Muscle of leg (tissue), 3 donors: ENCODE measurements at regions not wholly inside any gene's neighbourhood (a gene's known extent, or its start where the extent isn't known, plus 50 kb on each side); places are given as distances from the start of the nearest gene placed in this dataset.

Experiments
- DNase-seq: peaks from one replicate; pipeline ENCODE4 v3.0.0; 2013
- H3K27ac ChIP-seq: one replicate; pipeline ENCODE4 v1.5.1; 2013; ENCODE audit warnings: mild to moderate bottlenecking, low read length, control low read depth
- H3K27me3 ChIP-seq: one replicate; pipeline ENCODE4 v1.6.1; 2013; ENCODE audit warnings: low read length; ENCODE audit not compliant: control insufficient read depth, insufficient read depth
- H3K36me3 ChIP-seq: one replicate; pipeline ENCODE4 v1.6.1; 2013; ENCODE audit warnings: low read length; ENCODE audit not compliant: control insufficient read depth, insufficient read depth
- H3K4me1 ChIP-seq: one replicate; pipeline ENCODE4 v1.6.1; 2013; ENCODE audit warnings: low read length; ENCODE audit not compliant: control insufficient read depth, insufficient read depth
- H3K4me3 ChIP-seq: one replicate; pipeline ENCODE4 v1.5.1; 2013; ENCODE audit warnings: low read length, control low read depth
- H3K9me3 ChIP-seq: replicated peaks from 2 replicates; pipeline ENCODE4 v1.6.1; 2013; ENCODE audit warnings: low read depth, low read length; ENCODE audit not compliant: control insufficient read depth
- WGBS: methylation state at CpG from one replicate; pipeline ENCODE4 v1.1.5; 2013; ENCODE audit warnings: missing lambda C conversion rate; ENCODE audit not compliant: insufficient coverage; 5-methylcytosine and 5-hydroxymethylcytosine counted together

DNA sequence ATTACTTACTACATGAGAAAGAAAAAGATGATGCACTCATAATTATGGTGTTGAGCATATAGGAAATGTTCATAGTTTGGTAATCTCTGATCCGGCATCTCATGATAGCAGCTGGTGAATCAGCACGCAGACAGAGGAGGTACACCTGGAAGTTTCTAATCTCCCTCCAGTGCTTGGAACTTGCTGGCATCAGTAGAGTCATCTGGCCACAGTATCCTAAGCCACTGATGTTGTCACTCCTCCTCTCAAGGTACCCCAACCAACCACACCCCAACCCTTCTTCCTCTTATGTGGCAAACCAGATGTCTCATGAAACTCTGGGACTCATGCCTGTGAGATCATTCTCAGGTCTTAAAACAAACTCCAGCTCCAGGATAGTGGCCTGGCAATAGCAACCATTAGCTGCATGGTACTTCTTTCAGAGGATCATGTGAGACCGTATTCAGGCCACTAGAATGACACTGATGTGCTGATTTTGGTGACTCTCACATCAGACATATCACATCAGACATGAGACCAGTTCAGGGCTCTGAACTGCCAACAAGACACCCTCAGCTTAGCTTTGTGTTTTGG lies 143.0 kb downstream of the RASSF9 start:
- no peaks in the 10 kb centered on the region for H3K36me3 ChIP-seq
- H3K4me3 ChIP-seq = no peak overlapping the region
- WGBS = 90% methylated on average over 2 of the region's 3 CpGs
- H3K27ac ChIP-seq = no peak overlapping the region
- no peaks in the 10 kb centered on the region for H3K27me3 ChIP-seq
- no peak for DNase-seq
- no peaks in the 10 kb centered on the region for H3K4me1 ChIP-seq
- H3K9me3 ChIP-seq = no peaks in the 10 kb centered on the region

GRCh38 chr12:85695097-85695715 lies 141.0 kb downstream of the RASSF9 start:
- no peak for DNase-seq
- Histone ChIP-seq H3K27me3 (no peaks in the 10 kb centered on the region), H3K9me3 (no peaks in the 10 kb centered on the region), H3K36me3 (no peaks in the 10 kb centered on the region), H3K4me3 (no peak overlapping the region), H3K4me1 (no peaks in the 10 kb centered on the region), H3K27ac (no peak overlapping the region)
- WGBS = 53% methylated on average over 2 of the region's 4 CpGs

DNA sequence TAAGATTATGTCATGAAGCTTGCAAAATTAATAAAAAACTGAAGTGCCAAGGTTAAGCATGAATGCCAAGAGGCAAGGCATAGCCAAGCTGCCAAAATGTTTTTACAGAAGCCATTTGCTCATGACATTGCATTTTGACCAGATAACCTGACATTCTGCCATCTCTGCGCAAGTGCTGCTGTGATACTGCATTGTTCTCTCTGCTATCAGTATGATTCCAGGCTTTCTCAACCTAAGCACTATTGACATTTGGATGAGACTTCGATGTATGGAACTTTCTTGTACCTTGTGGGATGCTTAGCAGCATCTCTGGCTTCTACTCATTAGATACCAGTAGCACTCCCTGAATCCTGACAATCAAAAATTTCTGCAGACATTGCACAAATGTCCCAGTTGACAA lies 139.2 kb downstream of the RASSF9 start:
- Histone ChIP-seq H3K27me3 (no peaks in the 10 kb centered on the region), H3K36me3 (no peaks in the 10 kb centered on the region), H3K4me1 (no peaks in the 10 kb centered on the region), H3K4me3 (no peak overlapping the region), H3K9me3 (no peaks in the 10 kb centered on the region), H3K27ac (no peak overlapping the region)
- DNase-seq = no peak
- WGBS = 75% methylated on average over 1 of the region's 2 CpGs

DNA sequence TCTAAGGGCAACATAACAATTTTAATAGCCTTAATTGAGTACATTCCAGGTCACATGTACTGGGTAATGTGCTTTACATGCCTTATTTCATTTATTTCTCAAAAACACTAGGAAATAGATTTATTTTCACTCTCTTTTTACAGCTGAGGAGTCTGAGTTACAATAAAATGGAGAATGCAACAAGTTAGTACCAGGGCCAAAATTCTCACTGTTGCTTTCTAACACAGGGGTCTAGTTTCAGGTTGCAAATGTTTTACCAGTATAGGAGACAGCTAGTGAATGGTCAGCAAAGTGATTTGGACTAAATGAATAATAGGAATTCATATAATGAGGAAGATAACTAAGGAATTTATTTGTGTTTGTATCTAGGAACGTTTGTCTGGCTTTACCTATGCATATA lies 137.3 kb downstream of the RASSF9 start:
- Histone ChIP-seq H3K9me3 (no peaks in the 10 kb centered on the region), H3K36me3 (no peaks in the 10 kb centered on the region), H3K4me1 (no peaks in the 10 kb centered on the region), H3K4me3 (no peak overlapping the region), H3K27ac (no peak overlapping the region), H3K27me3 (no peaks in the 10 kb centered on the region)
- no peak for DNase-seq
- no CpG with 5 or more reads among the region's 1 CpG for WGBS

DNA sequence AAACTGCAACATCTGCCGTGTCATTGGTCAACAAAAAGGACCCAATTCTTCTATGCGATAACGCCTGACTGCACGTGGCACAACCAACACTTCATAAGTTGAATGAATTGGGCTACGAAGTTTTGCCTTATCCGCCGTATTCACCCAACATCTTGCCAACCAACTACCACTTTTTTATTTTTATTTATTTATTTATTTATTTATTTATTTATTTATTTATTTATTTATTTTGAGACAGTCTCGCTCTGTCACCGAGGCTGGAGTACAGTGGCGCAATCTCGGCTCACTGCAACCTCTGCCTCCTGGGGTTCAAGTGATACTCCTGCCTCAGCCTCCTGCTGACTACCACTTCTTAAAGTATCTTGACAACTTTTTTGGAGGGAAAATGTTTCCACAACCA lies 127.4 kb downstream of the RASSF9 start:
- H3K27me3 ChIP-seq = no peaks in the 10 kb centered on the region
- no peaks in the 10 kb centered on the region for H3K4me1 ChIP-seq
- H3K4me3 ChIP-seq = no peak overlapping the region
- H3K36me3 ChIP-seq = no peaks in the 10 kb centered on the region
- WGBS = 92% methylated on average over 3 of the region's 11 CpGs
- no peak for DNase-seq
- H3K27ac ChIP-seq = no peak overlapping the region
- H3K9me3 ChIP-seq = no peaks in the 10 kb centered on the region

- H3K27me3 ChIP-seq = no peaks in the 10 kb centered on the region
- no peaks in the 10 kb centered on the region for H3K36me3 ChIP-seq
- H3K4me3 ChIP-seq = no peak overlapping the region
- no peaks in the 10 kb centered on the region for H3K9me3 ChIP-seq
- WGBS = no CpG with 5 or more reads among the region's 4 CpGs
- H3K4me1 ChIP-seq = no peaks in the 10 kb centered on the region
- H3K27ac ChIP-seq = no peak overlapping the region
- DNase-seq = no peak
These were observed 124.3 kb downstream of the RASSF9 start for GRCh38 chr12:85711735-85712390.

DNA sequence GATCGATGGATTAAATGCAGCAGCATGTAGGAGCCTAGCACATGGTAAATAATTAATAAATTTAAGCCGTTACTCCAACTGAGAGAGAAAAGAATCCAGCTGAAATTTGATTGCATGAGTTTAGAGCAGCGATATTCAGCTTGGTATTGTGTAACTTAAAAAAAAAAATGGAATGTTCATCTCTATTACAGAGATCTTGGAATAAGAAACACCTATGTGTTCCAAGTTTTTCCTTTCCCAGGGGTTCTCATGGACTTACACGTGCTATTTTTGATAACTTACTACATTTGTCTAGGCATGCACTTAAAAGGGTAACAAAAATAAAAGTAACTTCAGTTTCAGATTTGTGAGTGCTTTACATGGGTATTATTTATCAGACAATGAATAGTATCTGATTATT lies 122.8 kb downstream of the RASSF9 start:
- no peak overlapping the region for H3K27ac ChIP-seq
- DNase-seq = peak; percentile 91
- no CpG with 5 or more reads among the region's 4 CpGs for WGBS
- H3K36me3 ChIP-seq = no peaks in the 10 kb centered on the region
- no peaks in the 10 kb centered on the region for H3K27me3 ChIP-seq
- no peaks in the 10 kb centered on the region for H3K9me3 ChIP-seq
- H3K4me3 ChIP-seq = no peak overlapping the region
- no peaks in the 10 kb centered on the region for H3K4me1 ChIP-seq

DNA sequence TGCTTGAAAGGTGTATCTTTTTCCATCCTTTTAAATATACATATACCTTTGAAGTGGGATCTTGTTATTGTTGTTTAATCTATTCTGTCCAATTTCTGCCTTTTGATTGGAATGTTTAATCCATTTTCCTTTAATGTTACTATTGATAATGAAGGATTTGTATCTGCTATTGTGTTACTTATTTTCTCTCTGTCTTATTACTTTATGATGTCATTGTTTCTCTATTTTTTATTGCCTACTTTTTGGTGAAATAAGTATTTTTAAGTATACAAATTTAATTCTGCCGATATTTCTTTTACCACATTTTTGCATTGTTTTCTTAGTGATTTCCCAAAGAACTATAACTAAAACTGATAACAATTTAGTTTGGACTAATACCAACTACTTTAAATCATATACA lies 121.8 kb downstream of the RASSF9 start:
- Histone ChIP-seq H3K36me3 (no peaks in the 10 kb centered on the region), H3K4me1 (no peaks in the 10 kb centered on the region), H3K27me3 (no peaks in the 10 kb centered on the region), H3K27ac (no peak overlapping the region), H3K9me3 (no peaks in the 10 kb centered on the region), H3K4me3 (no peak overlapping the region)
- no peak for DNase-seq
- WGBS = no CpG with 5 or more reads among the region's 1 CpG

- Histone ChIP-seq H3K9me3 (no peaks in the 10 kb centered on the region), H3K4me3 (no peak overlapping the region), H3K27me3 (no peaks in the 10 kb centered on the region), H3K36me3 (no peaks in the 10 kb centered on the region), H3K4me1 (no peaks in the 10 kb centered on the region), H3K27ac (no peak overlapping the region)
- DNase-seq = no peak
- WGBS = no CpG with 5 or more reads among the region's 1 CpG
These were observed 115.7 kb downstream of the RASSF9 start for GRCh38 chr12:85720308-85721033.

DNA sequence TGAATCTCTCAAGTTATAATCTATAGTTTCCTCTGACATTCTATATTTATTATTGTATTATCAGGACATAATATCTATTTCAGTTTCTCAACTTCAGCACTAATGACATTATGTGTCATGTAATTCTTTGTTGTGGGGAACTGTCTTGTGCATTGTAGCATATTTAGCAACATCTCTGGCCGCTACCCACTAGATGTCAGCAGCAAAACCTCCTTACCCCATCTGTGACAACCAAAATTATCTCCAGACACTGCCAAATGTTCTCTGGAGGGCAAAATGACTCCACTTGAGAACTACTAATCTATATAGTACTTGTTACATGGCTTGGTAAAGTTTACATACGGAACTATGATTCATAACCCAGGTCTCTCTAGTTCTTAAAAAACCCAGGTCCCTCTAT lies 110.2 kb downstream of the RASSF9 start:
- no peaks in the 10 kb centered on the region for H3K36me3 ChIP-seq
- no peak overlapping the region for H3K4me3 ChIP-seq
- no peak for DNase-seq
- no peaks in the 10 kb centered on the region for H3K9me3 ChIP-seq
- no peak overlapping the region for H3K27ac ChIP-seq
- no CpG with 5 or more reads among the region's 2 CpGs for WGBS
- H3K27me3 ChIP-seq = no peaks in the 10 kb centered on the region
- no peaks in the 10 kb centered on the region for H3K4me1 ChIP-seq
